Activated CD4-positive, alpha-beta T cell treated with anti-CD3 and anti-CD28 coated beads for 36 hours (primary cell): ENCODE measurements at regions not wholly inside any gene's neighbourhood (a gene's known extent, or its start where the extent isn't known, plus 50 kb on each side); places are given as distances from the start of the nearest gene placed in this dataset.

Experiments used
- ATAC-seq: fragments of 200-7000 bp; cut with Tn5 transposase; one replicate; pipeline ENCODE4 v1.10.0; 2021; ENCODE audit warnings: mild to moderate bottlenecking, moderate library complexity
- CTCF ChIA-PET: fragments of 350-600 bp; sonication (Branson Sonifier 250); formaldehyde crosslinking; loops from one replicate; lab custom pipeline; 2021; ENCODE audit warnings: antibody characterized with exemption; lab: Charles Lee
- POLR2A ChIA-PET: fragments of 350-600 bp; sonication (Branson Sonifier 250); formaldehyde crosslinking; loops from one replicate; lab custom pipeline; 2021; ENCODE audit warnings: antibody characterized with exemption, inconsistent platforms; lab: Charles Lee
- DNase-seq: peaks from one replicate; pipeline ENCODE4 v3.0.0-alpha.2; 2020
- H3K27ac Mint-ChIP-seq: one replicate; pipeline ENCODE4 v1.8.0; 2021; ENCODE audit warnings: mixed read lengths
- H3K27me3 Mint-ChIP-seq: one replicate; pipeline ENCODE4 v1.8.0; 2021; ENCODE audit warnings: mixed read lengths
- H3K36me3 Mint-ChIP-seq: one replicate; pipeline ENCODE4 v1.8.0; 2021; ENCODE audit warnings: low read depth, mixed read lengths
- H3K4me1 Mint-ChIP-seq: one replicate; pipeline ENCODE4 v1.8.0; 2021; ENCODE audit warnings: mixed read lengths
- H3K4me3 Mint-ChIP-seq: one replicate; pipeline ENCODE4 v1.8.0; 2021; ENCODE audit warnings: mild to moderate bottlenecking, moderate library complexity, mixed read lengths
- H3K9me3 Mint-ChIP-seq: one replicate; pipeline ENCODE4 v1.8.0; 2021; ENCODE audit warnings: low read depth, mixed read lengths
- intact Hi-C, 2 experiments: fragments of 100-400 bp; cut with DNase I in 1 of 2; cut with micrococcal nuclease in 1 of 2; formaldehyde crosslinking; loops; one replicate each; pipeline versions ENCODE4 v1.14.2 to v1.15.1; 2022 to 2024; cut with DNase I, micrococcal nuclease

- Mint-ChIP-seq H3K9me3 (no peaks in the 10 kb centered on the region), H3K27me3 (peaks cover 3% of the 10 kb centered on the region), H3K4me1 (peaks cover 5% of the 10 kb centered on the region), H3K36me3 (no peaks in the 10 kb centered on the region), H3K27ac (no peak overlapping the region), H3K4me3 (no peak overlapping the region)
- ChIA-PET POLR2A (no interaction called here), CTCF (no interaction called here)
- intact Hi-C loops, result loop anchor here in 1 of 2 experiments (2.0 to 10.0 kb wide), 4 partner anchors 269 to 1174 kb away; no protein-coding TSS in a partner anchor
- DNase-seq (no peak), ATAC-seq (no peak)
These were observed 130.4 kb upstream of the CDH4 start for GRCh38 chr20:61121661-61122060.

DNA sequence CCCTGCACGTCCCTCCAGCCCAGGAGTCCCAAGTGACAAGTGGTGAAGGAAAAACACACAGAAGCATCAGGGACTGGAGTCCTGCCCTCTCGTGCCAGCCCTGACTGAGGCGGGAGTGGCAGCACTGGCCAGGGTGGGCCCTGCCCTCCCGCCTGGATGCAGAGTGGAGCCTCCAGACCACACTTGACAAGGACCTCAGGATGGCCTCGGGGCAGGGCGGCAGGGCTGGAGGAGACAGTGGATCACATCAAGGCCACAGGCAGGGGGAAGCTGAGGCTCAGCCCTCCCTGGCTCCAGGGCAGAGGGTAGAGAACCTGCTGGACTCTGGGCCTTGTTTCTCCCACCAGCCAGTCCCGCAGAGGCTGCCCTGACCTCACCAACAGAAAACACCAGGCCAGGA is 128.8 kb upstream of the CDH4 start:
- no peaks in the 10 kb centered on the region for H3K9me3 Mint-ChIP-seq
- H3K27me3 Mint-ChIP-seq, result peaks cover 3% of the 10 kb centered on the region
- H3K4me1 Mint-ChIP-seq, result peaks cover 5% of the 10 kb centered on the region
- H3K4me3 Mint-ChIP-seq, result no peak overlapping the region
- ChIA-PET CTCF (no interaction called here), POLR2A (no interaction called here)
- intact Hi-C loops, result loop anchor here in 1 of 2 experiments (5.0 to 10.0 kb wide), 2 partner anchors 988 to 1176 kb away; no protein-coding TSS in a partner anchor
- no peak for ATAC-seq
- H3K27ac Mint-ChIP-seq, result no peak overlapping the region
- no peak for DNase-seq
- no peaks in the 10 kb centered on the region for H3K36me3 Mint-ChIP-seq

DNA sequence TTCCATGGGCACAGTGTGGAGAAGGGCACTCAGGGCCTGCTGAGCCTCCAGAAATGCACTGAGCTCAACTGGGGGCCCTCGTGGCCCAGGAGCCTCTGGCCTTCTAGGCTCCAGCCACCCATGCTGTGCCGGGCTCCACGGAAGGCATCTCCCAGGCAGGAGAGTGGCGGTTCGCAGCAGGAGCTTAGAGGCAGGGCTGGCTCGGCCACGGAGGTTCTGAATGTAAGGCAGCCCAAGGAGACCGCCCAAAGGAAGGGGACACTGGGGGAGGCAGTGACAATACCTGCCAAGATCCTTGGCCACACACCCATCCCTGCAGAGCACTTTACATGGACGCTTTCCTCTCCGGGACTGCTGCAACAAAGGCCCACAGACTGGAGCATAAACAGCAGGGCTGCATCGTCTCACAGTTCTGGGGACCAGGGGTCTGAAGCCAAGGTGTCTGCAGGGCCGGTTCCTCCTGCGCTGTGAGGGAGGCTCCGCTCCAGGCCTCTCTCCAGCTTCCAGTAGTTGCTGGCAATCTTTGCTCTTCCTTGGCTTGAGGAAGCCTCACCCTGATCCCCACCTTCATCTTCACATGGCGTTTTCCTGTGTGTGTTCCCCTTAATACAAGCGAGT is 128.2 kb upstream of the CDH4 start:
- no peaks in the 10 kb centered on the region for H3K27me3 Mint-ChIP-seq
- no peak overlapping the region for H3K27ac Mint-ChIP-seq
- ChIA-PET POLR2A (no interaction called here), CTCF (no interaction called here)
- peaks cover 5% of the 10 kb centered on the region for H3K4me1 Mint-ChIP-seq
- H3K9me3 Mint-ChIP-seq, result no peaks in the 10 kb centered on the region
- intact Hi-C loops, result loop anchor here in 1 of 2 experiments (5.0 to 10.0 kb wide), 2 partner anchors 989 to 1177 kb away; no protein-coding TSS in a partner anchor
- DNase-seq (no peak), ATAC-seq (no peak)
- no peak overlapping the region for H3K4me3 Mint-ChIP-seq
- H3K36me3 Mint-ChIP-seq, result no peaks in the 10 kb centered on the region

DNA sequence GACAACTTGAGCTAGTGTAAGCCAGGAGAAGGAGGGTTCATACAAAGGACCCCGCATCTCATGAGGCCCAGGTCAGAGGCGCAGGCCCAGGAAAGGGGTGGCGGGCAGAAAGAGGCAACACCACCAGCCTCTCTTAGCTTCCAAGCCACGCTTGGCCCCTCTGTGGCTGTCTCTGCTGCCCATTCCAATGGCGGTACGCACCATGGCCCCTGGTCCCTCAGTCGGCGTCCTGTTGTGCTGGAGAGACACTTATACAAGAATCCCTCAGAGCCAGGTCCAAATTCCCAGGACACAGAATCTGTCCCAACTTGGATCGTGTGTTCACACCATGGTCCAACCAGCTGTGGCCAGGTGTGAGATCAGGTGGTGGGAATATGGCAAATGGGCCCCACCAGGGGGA is 127.0 kb upstream of the CDH4 start:
- Mint-ChIP-seq H3K4me3 (no peak overlapping the region), H3K9me3 (no peaks in the 10 kb centered on the region), H3K4me1 (peaks cover 5% of the 10 kb centered on the region), H3K36me3 (no peaks in the 10 kb centered on the region), H3K27me3 (peaks cover 8% of the 10 kb centered on the region), H3K27ac (no peak overlapping the region)
- intact Hi-C loops, result loop anchor here in 1 of 2 experiments (10.0 kb wide), 1 partner anchor 990 kb away; no protein-coding TSS in a partner anchor
- ChIA-PET POLR2A (no interaction called here), CTCF (interaction anchor here (1.1 kb wide), 1 partner anchor 17 kb away, joined by 5 read pairs; no protein-coding TSS in a partner anchor)
- DNase-seq, result no peak
- no peak for ATAC-seq

DNA sequence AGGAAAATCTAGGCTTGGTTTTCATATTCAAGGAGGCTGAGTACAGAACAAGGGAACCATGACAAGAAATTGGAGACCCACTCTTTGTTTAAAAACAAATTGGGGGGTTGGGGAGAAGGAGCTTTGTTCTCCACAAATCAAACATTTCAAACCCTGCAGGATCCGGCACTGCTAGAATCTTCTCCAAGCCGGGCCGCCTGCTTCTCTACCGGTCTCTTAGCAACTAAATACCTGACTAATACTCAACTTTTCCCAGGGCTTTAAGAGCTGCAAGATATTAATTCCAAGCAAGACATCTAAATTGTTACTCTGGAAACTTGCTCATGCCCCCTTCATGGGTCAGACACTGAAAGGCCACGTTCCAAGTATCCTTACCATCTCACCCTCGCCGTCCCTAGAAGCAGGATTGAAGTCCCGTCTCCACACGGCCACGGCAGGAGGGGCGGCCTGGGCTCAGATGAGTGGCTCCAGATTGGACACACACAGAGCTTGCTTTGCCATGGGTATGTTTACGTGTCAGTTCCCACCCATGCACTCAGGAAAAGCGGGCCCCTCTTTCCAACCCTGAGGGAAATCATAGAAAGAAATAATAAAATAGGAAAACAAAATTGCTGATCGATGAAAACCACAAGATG is 126.4 kb upstream of the CDH4 start:
- Mint-ChIP-seq H3K4me1 (peaks cover 1% of the 10 kb centered on the region), H3K27me3 (peaks cover 8% of the 10 kb centered on the region), H3K4me3 (no peak overlapping the region), H3K9me3 (no peaks in the 10 kb centered on the region), H3K27ac (no peak overlapping the region), H3K36me3 (no peaks in the 10 kb centered on the region)
- POLR2A ChIA-PET, result no interaction called here
- intact Hi-C loops, result loop anchor here in 1 of 2 experiments (10.0 kb wide), 1 partner anchor 991 kb away; no protein-coding TSS in a partner anchor
- ATAC-seq (no peak), DNase-seq (no peak)
- CTCF ChIA-PET, result interaction anchor here (1.1 kb wide), 1 partner anchor 18 kb away, joined by 5 read pairs; no protein-coding TSS in a partner anchor

DNA sequence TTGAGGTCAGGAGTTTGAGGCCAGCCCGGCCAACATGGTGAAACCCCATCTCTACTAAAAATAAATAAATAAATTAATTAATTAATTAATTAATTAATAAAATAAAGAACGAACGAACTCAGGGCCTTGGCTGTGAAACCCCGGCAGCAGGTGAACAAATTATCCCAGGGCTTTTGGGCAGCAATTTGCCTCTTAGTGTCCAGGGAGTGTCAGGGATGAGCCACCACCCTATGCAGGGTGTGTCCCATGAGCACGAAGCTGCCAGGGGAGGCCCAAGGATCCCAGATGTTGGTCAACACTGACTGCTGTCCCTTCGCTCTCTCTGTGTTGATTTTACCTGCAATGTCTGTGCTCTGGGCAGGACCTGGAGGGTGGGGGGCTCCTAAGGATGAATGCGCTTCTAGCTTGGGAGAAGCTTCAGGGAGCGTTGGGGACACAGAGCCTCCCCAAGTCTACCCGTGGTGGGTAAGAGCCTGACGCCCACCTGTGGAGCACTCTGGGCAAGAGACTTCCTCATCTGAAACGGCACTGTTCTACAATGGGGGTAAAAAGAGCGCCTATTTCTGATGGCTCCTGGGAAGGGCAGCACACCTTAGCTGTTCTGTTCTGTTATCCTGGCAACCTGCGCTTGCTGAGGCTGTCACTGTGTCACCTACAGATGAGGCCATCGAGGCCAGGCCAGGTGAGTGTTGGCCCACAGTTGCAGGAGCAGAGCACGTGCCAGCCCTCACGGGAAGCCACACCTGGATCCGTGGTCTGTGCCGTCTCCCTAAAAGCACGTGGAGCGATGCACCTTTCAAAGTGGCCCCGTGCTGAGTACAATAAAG is 125.5 kb upstream of the CDH4 start:
- intact Hi-C loops, result loop anchor here in 1 of 2 experiments (10.0 kb wide), 1 partner anchor 992 kb away; no protein-coding TSS in a partner anchor
- ATAC-seq, result no peak
- Mint-ChIP-seq H3K4me3 (no peak overlapping the region), H3K27ac (no peak overlapping the region), H3K9me3 (no peaks in the 10 kb centered on the region), H3K4me1 (no peaks in the 10 kb centered on the region), H3K36me3 (no peaks in the 10 kb centered on the region), H3K27me3 (peaks cover 10% of the 10 kb centered on the region)
- DNase-seq, result no peak
- POLR2A ChIA-PET, result no interaction called here
- CTCF ChIA-PET, result no interaction called here

DNA sequence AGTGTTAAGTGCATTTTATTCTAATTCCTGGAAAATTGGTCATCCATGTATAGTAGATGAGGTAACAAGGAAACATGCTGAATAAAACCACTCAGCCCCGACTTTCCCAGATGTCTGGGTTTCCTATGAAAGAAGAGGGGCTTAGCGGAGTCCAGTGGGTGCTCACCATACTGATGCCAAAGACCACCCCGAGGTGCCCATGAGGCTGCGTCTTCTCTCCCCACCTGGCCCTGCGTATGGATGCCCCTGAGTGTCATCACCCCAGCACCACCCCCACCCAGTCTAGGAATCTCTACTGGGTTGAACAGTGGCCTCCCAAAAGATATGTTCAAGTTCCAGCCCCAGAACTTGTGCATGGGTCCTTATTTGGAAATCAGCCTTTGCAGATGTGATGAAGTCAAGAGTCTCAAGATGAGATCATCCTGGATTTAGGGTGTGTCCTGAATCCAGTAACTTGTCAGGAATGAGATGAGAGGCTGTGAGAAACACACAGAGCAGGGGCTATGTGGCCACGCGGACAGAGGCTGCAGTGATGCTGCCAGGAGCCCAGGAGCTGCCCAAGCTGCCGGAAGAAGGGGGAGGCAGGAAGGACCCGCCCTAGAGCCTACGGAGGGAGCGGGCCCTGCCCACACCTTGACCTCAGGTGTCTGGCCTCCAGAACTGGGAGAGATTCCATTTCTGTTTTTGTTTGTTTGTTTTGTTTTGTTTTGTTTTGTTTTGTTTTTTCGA is 124.6 kb upstream of the CDH4 start:
- DNase-seq (no peak), ATAC-seq (no peak)
- CTCF ChIA-PET, result interaction anchor here (0.5 kb wide), 1 partner anchor 446 kb away, joined by 3 read pairs; no protein-coding TSS in a partner anchor
- Mint-ChIP-seq H3K27me3 (peaks cover 13% of the 10 kb centered on the region), H3K4me1 (no peaks in the 10 kb centered on the region), H3K9me3 (no peaks in the 10 kb centered on the region), H3K4me3 (no peak overlapping the region), H3K27ac (no peak overlapping the region), H3K36me3 (no peaks in the 10 kb centered on the region)
- POLR2A ChIA-PET, result no interaction called here
- intact Hi-C loops, result loop anchor here in 1 of 2 experiments (10.0 kb wide), 1 partner anchor 993 kb away; no protein-coding TSS in a partner anchor

DNA sequence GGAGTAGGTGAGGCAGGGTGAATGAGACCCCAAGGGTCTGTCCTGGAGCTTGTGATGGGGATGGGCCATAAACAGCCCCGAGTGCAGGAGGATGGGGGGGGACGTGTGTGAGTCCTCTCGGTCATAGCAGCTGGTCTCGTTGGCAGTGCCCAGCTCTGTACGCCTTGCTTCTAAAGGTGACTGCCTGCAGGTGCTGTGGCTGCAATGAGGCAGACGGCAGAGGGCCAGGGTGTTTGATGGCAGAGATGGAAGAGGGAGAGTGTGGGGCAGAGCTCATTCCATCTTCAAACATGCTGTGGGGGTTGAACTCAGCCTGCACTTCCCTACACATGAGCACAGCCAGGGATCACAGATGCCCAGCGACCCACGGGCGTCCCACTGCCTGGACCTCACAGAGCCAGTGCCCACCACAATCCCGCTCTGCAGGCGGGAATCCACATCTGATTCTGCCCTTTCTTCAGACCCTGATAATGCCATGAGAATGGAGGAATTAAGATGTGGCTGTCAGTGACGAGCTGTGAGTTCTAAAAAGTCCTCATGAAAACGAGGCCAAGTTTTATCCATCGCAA is 123.3 kb upstream of the CDH4 start:
- H3K9me3 Mint-ChIP-seq, result no peaks in the 10 kb centered on the region
- ATAC-seq (no peak), DNase-seq (no peak)
- no peak overlapping the region for H3K4me3 Mint-ChIP-seq
- H3K27ac Mint-ChIP-seq, result no peak overlapping the region
- peaks cover 17% of the 10 kb centered on the region for H3K27me3 Mint-ChIP-seq
- intact Hi-C loops, result loop anchor here in 1 of 2 experiments (10.0 kb wide), 1 partner anchor 994 kb away; no protein-coding TSS in a partner anchor
- H3K4me1 Mint-ChIP-seq, result no peaks in the 10 kb centered on the region
- H3K36me3 Mint-ChIP-seq, result no peaks in the 10 kb centered on the region
- CTCF ChIA-PET, result no interaction called here
- POLR2A ChIA-PET, result no interaction called here

DNA sequence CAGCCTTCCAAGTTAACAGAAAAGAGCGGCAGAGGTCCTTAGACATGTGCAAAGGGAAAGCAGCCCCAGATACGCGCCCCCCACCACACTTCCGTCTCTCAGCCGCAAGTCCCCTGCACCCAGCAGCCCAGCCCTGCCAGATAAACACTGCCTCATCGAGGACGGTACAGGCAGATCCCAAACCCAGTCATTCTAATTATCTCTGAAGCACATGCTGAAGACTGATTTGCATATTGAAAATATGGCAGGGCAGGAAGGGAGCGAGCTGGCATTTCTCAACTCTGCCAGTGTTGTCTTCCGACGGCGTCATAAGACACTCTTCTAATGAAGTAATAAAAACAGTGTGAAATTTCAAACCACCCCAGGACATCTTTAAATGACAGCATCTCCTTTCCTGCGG is 122.8 kb upstream of the CDH4 start:
- Mint-ChIP-seq H3K9me3 (no peaks in the 10 kb centered on the region), H3K27ac (no peak overlapping the region), H3K36me3 (no peaks in the 10 kb centered on the region), H3K4me1 (no peaks in the 10 kb centered on the region), H3K4me3 (no peak overlapping the region), H3K27me3 (peaks cover 17% of the 10 kb centered on the region)
- POLR2A ChIA-PET, result no interaction called here
- intact Hi-C loops, result loop anchor here in 1 of 2 experiments (10.0 kb wide), 1 partner anchor 995 kb away; no protein-coding TSS in a partner anchor
- no peak for DNase-seq
- ATAC-seq, result no peak
- CTCF ChIA-PET, result no interaction called here

DNA sequence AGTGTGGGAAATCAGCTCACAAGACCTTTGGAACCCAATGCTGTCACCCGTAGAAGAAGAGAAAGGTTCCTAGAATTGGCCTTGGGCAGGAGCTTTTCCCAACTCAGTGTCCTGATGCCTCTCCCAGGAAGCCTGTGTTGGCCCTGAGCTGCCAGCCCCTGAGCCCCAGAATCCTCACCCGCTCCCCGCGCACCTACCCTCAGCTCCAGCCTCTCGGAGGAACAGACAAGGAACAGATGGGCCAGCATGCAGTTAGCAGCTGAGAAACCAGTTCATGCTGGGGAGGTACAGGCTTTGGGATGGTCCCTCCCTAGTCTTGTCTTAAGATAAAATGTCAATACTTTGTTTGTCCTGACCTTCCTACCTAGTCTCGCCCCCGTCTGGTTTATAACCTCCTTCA is 121.9 kb upstream of the CDH4 start:
- intact Hi-C loops, result no loop called here
- POLR2A ChIA-PET, result no interaction called here
- H3K9me3 Mint-ChIP-seq, result no peaks in the 10 kb centered on the region
- peaks cover 17% of the 10 kb centered on the region for H3K27me3 Mint-ChIP-seq
- DNase-seq, result no peak
- ATAC-seq, result no peak
- H3K27ac Mint-ChIP-seq, result no peak overlapping the region
- H3K36me3 Mint-ChIP-seq, result no peaks in the 10 kb centered on the region
- no peaks in the 10 kb centered on the region for H3K4me1 Mint-ChIP-seq
- H3K4me3 Mint-ChIP-seq, result no peak overlapping the region
- CTCF ChIA-PET, result no interaction called here
